ENCODE measurements at regions not wholly inside any gene's neighbourhood (a gene's known extent, or its start where the extent isn't known, plus 50 kb on each side); places are given as distances from the start of the nearest gene placed in this dataset.

GRCh38 chr6:98467091-98467490 is 367.3 kb upstream of the POU3F2 start:
- DNase-seq (ENCODE audit: low read depth), result no peak

- no peak for DNase-seq (ENCODE audit: low read depth)
Observed at GRCh38 chr6:98467902-98468301, 366.5 kb upstream of the POU3F2 start.

GRCh38 chr6:98469141-98469540 is 365.2 kb upstream of the POU3F2 start:
- DNase-seq (ENCODE audit: low read depth), result no peak

GRCh38 chr6:98470821-98471220 is 363.6 kb upstream of the POU3F2 start:
- no peak for DNase-seq (ENCODE audit: low read depth)

GRCh38 chr6:98471444-98471843 is 362.9 kb upstream of the POU3F2 start:
- DNase-seq (ENCODE audit: low read depth), result no peak

GRCh38 chr6:98477231-98477630 is 357.1 kb upstream of the POU3F2 start:
- no peak for DNase-seq (ENCODE audit: low read depth)

- no peak for DNase-seq (ENCODE audit: low read depth)
Observed at GRCh38 chr6:98484696-98485095, 349.7 kb upstream of the POU3F2 start.

GRCh38 chr6:98485593-98485992 is 348.8 kb upstream of the POU3F2 start:
- DNase-seq (ENCODE audit: low read depth), result no peak

GRCh38 chr6:98486057-98486456 is 348.3 kb upstream of the POU3F2 start:
- DNase-seq (ENCODE audit: low read depth), result no peak

GRCh38 chr6:98487612-98488011 is 346.8 kb upstream of the POU3F2 start:
- DNase-seq (ENCODE audit: low read depth), result no peak

GRCh38 chr6:98498144-98498775 is 336.1 kb upstream of the POU3F2 start:
- no peak for DNase-seq (ENCODE audit: low read depth)

- no peak for DNase-seq (ENCODE audit: low read depth)
Observed at GRCh38 chr6:98498866-98499265, 335.5 kb upstream of the POU3F2 start.

- DNase-seq (ENCODE audit: low read depth), result no peak
Observed at GRCh38 chr6:98514073-98514720, 320.2 kb upstream of the POU3F2 start.

- no peak for DNase-seq (ENCODE audit: low read depth)
Observed at GRCh38 chr6:98514796-98515195, 319.6 kb upstream of the POU3F2 start.

- no peak for DNase-seq (ENCODE audit: low read depth)
Observed at GRCh38 chr6:98516206-98516605, 318.2 kb upstream of the POU3F2 start.

GRCh38 chr6:98516866-98517265 is 317.5 kb upstream of the POU3F2 start:
- DNase-seq (ENCODE audit: low read depth), result no peak

- no peak for DNase-seq (ENCODE audit: low read depth)
Observed at GRCh38 chr6:98525860-98526259, 308.5 kb upstream of the POU3F2 start.

GRCh38 chr6:98526465-98526864 is 307.9 kb upstream of the POU3F2 start:
- DNase-seq (ENCODE audit: low read depth), result no peak

- DNase-seq (ENCODE audit: low read depth), result no peak
Observed at GRCh38 chr6:98529364-98529763, 305.0 kb upstream of the POU3F2 start.

GRCh38 chr6:98530732-98531131 is 303.6 kb upstream of the POU3F2 start:
- no peak for DNase-seq (ENCODE audit: low read depth)

- no peak for DNase-seq (ENCODE audit: low read depth)
Observed at GRCh38 chr6:98532004-98532403, 302.4 kb upstream of the POU3F2 start.

- no peak for DNase-seq (ENCODE audit: low read depth)
Observed at GRCh38 chr6:98539741-98540140, 294.6 kb upstream of the POU3F2 start.

GRCh38 chr6:98546376-98546775 is 288.0 kb upstream of the POU3F2 start:
- no peak for DNase-seq (ENCODE audit: low read depth)

- no peak for DNase-seq (ENCODE audit: low read depth)
Observed at GRCh38 chr6:98547151-98547550, 287.2 kb upstream of the POU3F2 start.

Measured in non-pigmented ciliary epithelial cell (primary cell).